ENCODE measurements at regions not wholly inside any gene's neighbourhood (a gene's known extent, or its start where the extent isn't known, plus 50 kb on each side); places are given as distances from the start of the nearest gene placed in this dataset.

DNA sequence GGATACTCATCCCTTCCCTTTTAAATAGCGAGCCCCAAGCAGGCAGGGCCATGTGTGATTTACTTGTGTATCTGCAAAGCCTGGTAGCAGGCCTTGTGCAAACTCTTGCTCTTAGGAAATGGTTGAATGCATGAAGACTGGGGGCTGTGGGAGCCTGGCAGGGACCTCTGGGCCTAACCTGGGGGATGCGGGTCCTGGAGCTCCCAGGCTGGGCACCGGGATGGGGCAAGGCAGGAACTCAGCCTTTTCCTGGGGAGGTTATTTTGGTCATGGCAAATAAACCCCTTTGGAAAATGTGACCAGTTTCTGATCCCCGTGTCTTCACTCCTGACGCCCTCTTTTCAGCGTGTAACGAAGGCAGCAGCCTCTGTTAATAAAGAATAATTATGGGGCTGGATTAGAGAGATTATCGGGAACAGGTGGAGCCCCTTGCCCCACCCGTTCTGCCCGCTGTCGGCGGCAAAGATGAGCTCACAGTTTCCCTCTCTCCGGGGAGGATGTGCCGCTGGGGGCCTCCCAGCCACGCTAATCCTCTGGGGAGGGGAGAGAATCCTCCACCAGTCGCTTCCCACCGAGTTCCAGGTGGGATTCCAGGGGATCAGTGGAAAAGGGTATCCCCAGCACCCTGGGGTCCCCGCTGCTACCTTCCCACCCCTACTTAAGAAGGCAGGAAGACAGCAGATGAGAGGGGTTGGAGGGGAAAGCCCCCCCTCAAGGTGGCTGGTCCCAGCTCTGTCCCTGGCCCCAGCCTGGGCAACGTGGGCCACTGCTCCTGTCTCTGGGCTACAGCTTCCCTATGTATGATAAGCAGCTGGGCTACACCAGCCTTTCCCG is 69.7 kb upstream of the WNT4 start:
- CTCF ChIA-PET, result interaction anchor here (1.1 kb wide), 1 partner anchor 10 kb away, joined by 4 read pairs; no protein-coding TSS in a partner anchor
- Histone ChIP-seq H3K4me3 (ENCODE audit: low read depth, low read length) (no peak overlapping the region), H3K27me3 (ENCODE audit: control insufficient read depth, insufficient read depth, low read length) (peaks cover 24% of the 10 kb centered on the region), H3K36me3 (ENCODE audit: control insufficient read depth, insufficient read depth, low read length) (no peaks in the 10 kb centered on the region)
- TF ChIP-seq, protein P1, sequence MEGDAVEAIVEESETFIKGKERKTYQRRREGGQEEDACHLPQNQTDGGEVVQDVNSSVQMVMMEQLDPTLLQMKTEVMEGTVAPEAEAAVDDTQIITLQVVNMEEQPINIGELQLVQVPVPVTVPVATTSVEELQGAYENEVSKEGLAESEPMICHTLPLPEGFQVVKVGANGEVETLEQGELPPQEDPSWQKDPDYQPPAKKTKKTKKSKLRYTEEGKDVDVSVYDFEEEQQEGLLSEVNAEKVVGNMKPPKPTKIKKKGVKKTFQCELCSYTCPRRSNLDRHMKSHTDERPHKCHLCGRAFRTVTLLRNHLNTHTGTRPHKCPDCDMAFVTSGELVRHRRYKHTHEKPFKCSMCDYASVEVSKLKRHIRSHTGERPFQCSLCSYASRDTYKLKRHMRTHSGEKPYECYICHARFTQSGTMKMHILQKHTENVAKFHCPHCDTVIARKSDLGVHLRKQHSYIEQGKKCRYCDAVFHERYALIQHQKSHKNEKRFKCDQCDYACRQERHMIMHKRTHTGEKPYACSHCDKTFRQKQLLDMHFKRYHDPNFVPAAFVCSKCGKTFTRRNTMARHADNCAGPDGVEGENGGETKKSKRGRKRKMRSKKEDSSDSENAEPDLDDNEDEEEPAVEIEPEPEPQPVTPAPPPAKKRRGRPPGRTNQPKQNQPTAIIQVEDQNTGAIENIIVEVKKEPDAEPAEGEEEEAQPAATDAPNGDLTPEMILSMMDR (IDR thresholded peaks at IDR 0.05; ENCODE audit: insufficient read depth, low read depth, low read length), result no peak
- DNase-seq (ENCODE audit: low read depth), result no peak
- POLR2A ChIA-PET, result no interaction called here

DNA sequence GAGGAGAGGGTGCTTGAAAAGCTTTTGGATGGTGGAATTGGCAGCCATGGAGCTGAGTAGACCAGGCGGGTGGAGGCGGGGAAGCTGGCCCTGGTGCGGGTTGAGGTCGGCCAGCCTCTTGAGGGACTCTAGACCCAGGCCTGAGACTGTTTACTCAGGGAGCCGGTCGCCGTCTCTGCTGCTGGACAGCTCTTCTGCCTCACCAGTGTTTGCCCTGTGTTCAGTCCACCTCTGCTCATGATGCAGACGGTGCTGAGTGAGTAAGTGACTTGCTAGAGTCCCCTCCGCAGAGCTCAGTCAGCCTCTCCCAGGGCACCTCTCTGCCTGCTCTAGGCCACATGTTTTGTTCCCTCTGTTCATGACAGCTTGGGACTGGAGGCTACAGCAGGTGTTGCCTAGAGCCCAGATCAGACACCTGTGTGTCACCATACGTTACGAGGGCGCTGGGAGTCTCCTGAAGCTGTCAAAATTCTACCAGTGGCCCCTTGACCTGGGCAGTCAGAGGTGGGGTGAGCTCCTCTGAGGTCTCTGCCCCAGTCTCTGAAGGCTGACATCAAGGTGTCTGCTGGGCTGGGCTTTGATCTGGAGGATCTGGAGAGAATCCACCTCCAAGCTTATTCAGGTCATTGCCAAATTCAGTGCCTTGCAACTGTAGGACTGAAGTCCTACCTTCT is 73.5 kb upstream of the WNT4 start:
- Histone ChIP-seq H3K4me3 (ENCODE audit: low read depth, low read length) (no peak overlapping the region), H3K27me3 (ENCODE audit: control insufficient read depth, insufficient read depth, low read length) (peaks cover 18% of the 10 kb centered on the region), H3K36me3 (ENCODE audit: control insufficient read depth, insufficient read depth, low read length) (no peaks in the 10 kb centered on the region)
- TF ChIP-seq, protein P1 (IDR thresholded peaks at IDR 0.05; ENCODE audit: insufficient read depth, low read depth, low read length), result no peak
- POLR2A ChIA-PET, result interaction anchor here (0.5 kb wide), 1 partner anchor 350 kb away, joined by 4 read pairs; no protein-coding TSS in a partner anchor
- no peak for DNase-seq (ENCODE audit: low read depth)
- CTCF ChIA-PET, result interaction anchor here (1.1 to 1.2 kb wide), 2 partner anchors 10 to 21 kb away, joined by 3 read pairs; no protein-coding TSS in a partner anchor

DNA sequence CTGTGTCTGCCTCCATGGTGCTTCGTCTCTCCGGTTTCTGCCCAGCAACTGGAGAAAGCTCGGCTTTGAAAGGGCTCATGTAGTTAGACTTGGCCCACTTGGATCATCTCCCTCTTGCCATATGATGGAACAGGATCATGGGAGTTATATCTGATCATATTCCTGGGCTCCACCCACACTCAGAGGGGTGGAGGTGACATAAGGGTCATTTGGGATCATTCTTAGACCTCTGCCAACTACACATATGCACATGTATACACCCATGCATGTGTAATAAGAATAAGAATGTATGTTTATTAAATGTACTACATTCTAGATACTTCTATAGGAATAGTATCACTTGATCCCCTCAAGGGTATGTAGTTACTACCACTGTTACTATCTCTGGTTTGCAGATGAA is 74.1 kb upstream of the WNT4 start:
- peaks cover 18% of the 10 kb centered on the region for H3K27me3 ChIP-seq (ENCODE audit: control insufficient read depth, insufficient read depth, low read length)
- TF ChIP-seq, protein P1 (IDR thresholded peaks at IDR 0.05; ENCODE audit: insufficient read depth, low read depth, low read length), result no peak

DNA sequence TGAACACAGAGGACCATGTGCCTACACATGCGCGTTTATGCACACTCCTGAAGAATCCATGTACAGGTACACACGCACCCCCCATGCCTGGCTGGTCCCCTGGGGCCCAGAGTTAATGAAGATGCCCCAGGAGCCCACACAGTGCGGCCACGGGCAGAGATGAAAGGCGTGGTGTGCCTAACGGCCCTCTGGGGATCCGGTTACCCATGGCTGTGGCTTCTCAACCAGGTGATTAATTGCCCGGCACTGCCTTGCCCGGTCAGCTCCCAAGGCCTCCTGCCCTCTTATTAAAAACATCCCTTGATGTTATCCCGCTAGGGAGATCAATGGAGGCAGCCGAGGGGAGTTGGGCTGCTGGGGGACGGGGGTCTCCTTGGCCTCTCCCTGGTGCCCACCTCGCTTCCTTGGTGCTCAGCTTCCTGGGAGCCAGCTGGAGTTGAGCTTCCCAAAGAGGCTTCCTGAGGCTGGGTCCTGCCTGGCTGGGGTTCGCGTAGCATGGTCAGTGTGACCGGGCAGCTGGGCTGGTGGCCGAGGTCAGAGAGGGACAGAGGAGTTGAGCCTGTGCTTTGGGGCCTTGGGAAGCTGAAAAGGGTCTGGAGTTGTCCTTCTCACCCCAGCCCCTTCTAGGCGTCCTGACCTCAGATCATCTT is 75.0 kb upstream of the WNT4 start:
- no peak for DNase-seq (ENCODE audit: low read depth)
- peaks cover 17% of the 10 kb centered on the region for H3K27me3 ChIP-seq (ENCODE audit: control insufficient read depth, insufficient read depth, low read length)
- TF ChIP-seq, protein P1 (IDR thresholded peaks at IDR 0.05; ENCODE audit: insufficient read depth, low read depth, low read length), result no peak
- H3K4me3 ChIP-seq (ENCODE audit: low read depth, low read length), result no peak overlapping the region
- no peaks in the 10 kb centered on the region for H3K36me3 ChIP-seq (ENCODE audit: control insufficient read depth, insufficient read depth, low read length)
- ChIA-PET CTCF (no interaction called here), POLR2A (no interaction called here)

More for the DNA sequence above, 74.1 kb upstream of the WNT4 start:
- ChIA-PET CTCF (interaction anchor here (1.1 to 1.2 kb wide), 2 partner anchors 10 to 21 kb away, joined by 3 read pairs; no protein-coding TSS in a partner anchor), POLR2A (no interaction called here)
- Histone ChIP-seq H3K4me3 (ENCODE audit: low read depth, low read length) (no peak overlapping the region), H3K36me3 (ENCODE audit: control insufficient read depth, insufficient read depth, low read length) (no peaks in the 10 kb centered on the region)
- no peak for DNase-seq (ENCODE audit: low read depth)

All from BJ (cell line).